Transverse colon (tissue), 4 donors: ENCODE measurements at regions not wholly inside any gene's neighbourhood (a gene's known extent, or its start where the extent isn't known, plus 50 kb on each side); places are given as distances from the start of the nearest gene placed in this dataset.
"Not testable (repeated sequence)": the region's sequence is repeated elsewhere in the genome, so short reads cannot be mapped to it uniquely, and the experiment has no call there.

Experiments used
- DNase-seq: peaks from one replicate; pipeline ENCODE4 v3.0.0-alpha.2; 2019
- H3K27ac ChIP-seq, 4 donors: fragments of 200-600 bp; sonication (generic); 2 replicates each; pipeline ENCODE4 v1.5.1; 2016 to 2018; ENCODE audit warnings: inconsistent platforms in 4 of 4
- H3K27me3 ChIP-seq: fragments of 200-600 bp; sonication (generic); 2 replicates; pipeline ENCODE4 v1.5.1; 2017; ENCODE audit warnings: inconsistent platforms
- H3K36me3 ChIP-seq, 4 donors: fragments of 200-600 bp; sonication (generic); 2 replicates each; pipeline ENCODE4 v1.5.1; 2017 to 2019; ENCODE audit warnings: inconsistent platforms in 4 of 4
- H3K4me1 ChIP-seq, 4 donors: fragments of 200-600 bp; sonication (generic); 2 replicates each; pipeline ENCODE4 v1.5.1; 2017 to 2020; ENCODE audit warnings: inconsistent platforms in 4 of 4
- H3K4me3 ChIP-seq, 4 donors: fragments of 200-600 bp; sonication (generic); 1 replicate in 1 of 4; 2 replicates in 3 of 4; pipeline versions ENCODE4 v1.5.1 to v1.6.1; 2017 to 2019; ENCODE audit warnings: inconsistent platforms in 4 of 4
- H3K9me3 ChIP-seq, 2 donors: fragments of 200-600 bp; sonication (generic); 2 replicates each; pipeline ENCODE4 v1.5.1; 2017 to 2019; ENCODE audit warnings: inconsistent platforms in 2 of 2
- CTCF ChIP-seq, 5 experiments: fragments of 200-600 bp in 3 of 5; fragments of 450-650 bp in 2 of 5; sonication (generic) in 3 of 5; IDR thresholded peaks; 1 replicate in 2 of 5; 2 replicates in 3 of 5; pipeline ENCODE4 v1.5.1; 2016 to 2017; ENCODE audit warnings: antibody characterized with exemption in 5 of 5, inconsistent platforms in 3 of 5, mild to moderate bottlenecking in 2 of 5, moderate library complexity in 1 of 5
- EP300 ChIP-seq: sonication (generic); formaldehyde crosslinking; IDR thresholded peaks from one replicate; pipeline ENCODE4 v1.6.1; 2017; ENCODE audit warnings: antibody characterized with exemption, low read depth
- POLR2A ChIP-seq: fragments of 450-650 bp; IDR thresholded peaks from one replicate; pipeline ENCODE4 v1.6.1; 2016; ENCODE audit warnings: antibody characterized with exemption, mild to moderate bottlenecking, moderate library complexity
- POLR2AphosphoS5 ChIP-seq, 3 donors: sonication (generic); formaldehyde crosslinking; IDR thresholded peaks; one replicate each; pipeline ENCODE4 v1.6.1; 2016; ENCODE audit warnings: antibody characterized with exemption in 3 of 3
- WGBS, 2 donors: methylation state at CpG; one replicate each; pipeline ENCODE4 v1.1.5; 2018; ENCODE audit warnings: low coverage in 1 of 2; 5-methylcytosine and 5-hydroxymethylcytosine counted together
- in situ Hi-C, 4 donors: fragments of 200-750 bp; cut with MboI; loops; one replicate each; pipeline versions ENCODE4 v1.15.0 to v1.15.1; 2017; ENCODE audit warnings: low sequenced_read_pairs in 3 of 4, low pct_ligation_motif_present in 1 of 4, low pct_unique_long_range_greater_than_20kb in 1 of 4
- intact Hi-C: fragments of 100-400 bp; cut with DNase I; formaldehyde crosslinking; loops from one replicate; pipeline ENCODE4 v1.15.1; 2023; ENCODE audit warnings: low total_unique reads

GRCh38 chr5:116951219-116951618, 376.6 kb upstream of the SEMA6A start:
- H3K4me1 ChIP-seq: no peaks in the 10 kb centered on the region
- TF ChIP-seq EP300: no peak
- TF ChIP-seq POLR2AphosphoS5 (IDR thresholded peaks at IDR 0.05): no peak
- TF ChIP-seq POLR2A: no peak
- no peak for TF ChIP-seq CTCF (IDR thresholded peaks at IDR 0.05)
- intact Hi-C loops: no loop called here

GRCh38 chr5:116947691-116948528, 373.3 kb upstream of the SEMA6A start:
- 65 to 74% methylated on average over 14 to 15 of the region's 15 CpGs for WGBS, 2 donors
- intact Hi-C loops: no loop called here
- no peaks in the 10 kb centered on the region for H3K9me3 ChIP-seq
- no peaks in the 10 kb centered on the region for H3K4me1 ChIP-seq
- H3K36me3 ChIP-seq: no peaks in the 10 kb centered on the region
- in situ Hi-C loops: loop anchor here in 3 of 4 donors (10.0 to 25.0 kb wide), 3 partner anchors 361 to 811 kb away; no protein-coding TSS in a partner anchor
- no peak overlapping the region for H3K27ac ChIP-seq
- no peak overlapping the region for H3K4me3 ChIP-seq
- peak; percentile 77 for DNase-seq
- TF ChIP-seq EP300 (no peak), POLR2AphosphoS5 (IDR thresholded peaks at IDR 0.05) (no peak), CTCF (IDR thresholded peaks at IDR 0.05) (peak; percentile 63 to 69 (median 68))
- H3K27me3 ChIP-seq: no peaks in the 10 kb centered on the region

More at GRCh38 chr5:116951219-116951618, 376.6 kb upstream of the SEMA6A start:
- WGBS, 2 donors: 97 to 100% methylated on average over 1 of the region's 1 CpG
- Histone ChIP-seq H3K27ac (no peak overlapping the region), H3K36me3 (no peaks in the 10 kb centered on the region), H3K9me3 (no peaks in the 10 kb centered on the region), H3K27me3 (no peaks in the 10 kb centered on the region), H3K4me3 (no peak overlapping the region)
- in situ Hi-C loops: no loop called here
- no peak for DNase-seq

- H3K4me3 ChIP-seq, H3K27me3 ChIP-seq, H3K27ac ChIP-seq, DNase-seq, H3K36me3 ChIP-seq, H3K9me3 ChIP-seq, intact Hi-C loops, H3K4me1 ChIP-seq: not testable (repeated sequence)
- in situ Hi-C loops: loop anchor here in 3 of 4 donors (10.0 to 25.0 kb wide), 3 partner anchors 358 to 808 kb away; no protein-coding TSS in a partner anchor
- 88 to 93% methylated on average over 8 to 17 of the region's 17 CpGs for WGBS, 2 donors
These were observed 371.2 kb upstream of the SEMA6A start for GRCh38 chr5:116945613-116946382.

- no peak for TF ChIP-seq POLR2A
- no peak for TF ChIP-seq CTCF (IDR thresholded peaks at IDR 0.05)
- TF ChIP-seq EP300: no peak
- TF ChIP-seq POLR2AphosphoS5 (IDR thresholded peaks at IDR 0.05): no peak
- Histone ChIP-seq H3K27ac (no peak overlapping the region), H3K27me3 (no peaks in the 10 kb centered on the region), H3K4me3 (no peak overlapping the region), H3K9me3 (no peaks in the 10 kb centered on the region), H3K4me1 (no peaks in the 10 kb centered on the region), H3K36me3 (no peaks in the 10 kb centered on the region)
- 46% methylated on average over 5 of the region's 5 CpGs; no CpG with 5 or more reads in 1 of the 2 donors for WGBS, 2 donors
- in situ Hi-C loops: loop anchor here in 3 of 4 donors (10.0 to 25.0 kb wide), 3 partner anchors 357 to 807 kb away; no protein-coding TSS in a partner anchor
- intact Hi-C loops: no loop called here
- peak; percentile 19 for DNase-seq
These were observed 369.6 kb upstream of the SEMA6A start for GRCh38 chr5:116944183-116944582.
